ENCODE measurements at regions not wholly inside any gene's neighbourhood (a gene's known extent, or its start where the extent isn't known, plus 50 kb on each side); places are given as distances from the start of the nearest gene placed in this dataset.
"Not testable (repeated sequence)": the region's sequence is repeated elsewhere in the genome, so short reads cannot be mapped to it uniquely, and the experiment has no call there.

DNA sequence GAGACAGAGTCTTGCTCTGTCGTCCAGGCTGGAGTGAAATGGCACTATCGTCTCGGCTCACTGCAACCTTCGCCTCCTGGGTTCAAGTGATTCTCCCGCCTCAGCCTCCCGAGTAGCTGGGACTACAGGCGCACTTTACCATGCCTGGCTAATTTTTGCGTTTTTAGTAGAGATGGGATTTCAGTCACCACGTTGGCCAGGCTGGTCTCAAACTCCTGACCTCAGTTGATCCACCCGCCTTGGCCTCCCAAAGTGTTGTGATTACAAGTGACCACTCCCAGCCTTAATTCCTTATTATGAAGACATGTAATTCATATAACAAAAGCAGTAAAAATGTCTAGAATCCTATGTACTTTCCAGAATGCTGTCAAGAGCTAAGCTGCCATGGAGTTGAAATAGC lies 434.5 kb upstream of the ZNG1F start:
- not testable (repeated sequence) for DNase-seq (ENCODE audit: low spot score)

DNA sequence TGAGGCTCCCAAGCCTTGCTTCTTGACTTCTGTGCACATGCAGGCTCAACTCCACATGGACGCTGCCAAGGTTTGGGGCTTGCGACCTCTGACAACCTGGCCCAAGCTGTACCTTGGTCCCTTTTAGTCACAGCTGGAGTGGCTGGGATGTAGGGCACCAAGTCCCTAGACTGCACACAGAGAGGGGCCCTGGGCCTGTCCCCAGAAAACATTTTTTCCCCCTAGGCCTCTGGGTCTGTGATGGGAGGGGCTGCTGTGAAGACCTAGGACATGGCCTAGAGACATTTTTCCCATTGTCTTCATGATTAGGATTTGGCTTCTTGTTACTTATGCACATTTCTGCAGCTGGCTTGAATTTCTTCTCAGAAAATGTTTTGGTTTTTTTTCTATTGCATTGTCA lies 430.1 kb upstream of the ZNG1F start:
- not testable (repeated sequence) for DNase-seq (ENCODE audit: low spot score)

DNA sequence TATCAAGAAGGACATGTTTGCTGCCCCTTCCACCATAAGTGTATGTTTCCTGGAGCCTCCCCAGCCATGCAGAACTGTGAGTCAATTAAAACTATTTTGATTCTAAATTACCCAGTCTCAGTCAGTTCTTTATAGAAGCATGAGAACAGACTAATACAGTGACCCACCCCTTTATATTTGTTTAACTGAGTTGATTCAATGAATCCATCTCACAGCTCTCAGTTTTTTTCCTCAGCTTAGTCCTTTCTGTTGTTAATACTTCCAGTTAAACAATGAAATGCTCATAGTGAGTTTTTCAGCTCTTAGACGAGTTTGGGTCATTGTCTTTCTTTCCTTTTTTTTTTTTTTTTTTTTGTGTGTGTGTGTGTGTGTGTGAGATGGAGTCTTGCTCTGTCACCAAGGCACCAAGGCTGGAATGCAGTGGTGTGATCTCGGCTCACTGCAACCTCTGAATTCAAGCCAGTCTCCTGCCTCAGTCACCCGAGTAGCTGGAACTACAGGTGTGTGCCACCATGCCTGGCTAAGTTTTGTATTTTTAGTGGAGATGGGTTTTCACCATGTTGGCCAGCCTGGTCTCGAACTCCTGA lies 417.9 kb upstream of the ZNG1F start:
- not testable (repeated sequence) for DNase-seq (ENCODE audit: low spot score)

DNA sequence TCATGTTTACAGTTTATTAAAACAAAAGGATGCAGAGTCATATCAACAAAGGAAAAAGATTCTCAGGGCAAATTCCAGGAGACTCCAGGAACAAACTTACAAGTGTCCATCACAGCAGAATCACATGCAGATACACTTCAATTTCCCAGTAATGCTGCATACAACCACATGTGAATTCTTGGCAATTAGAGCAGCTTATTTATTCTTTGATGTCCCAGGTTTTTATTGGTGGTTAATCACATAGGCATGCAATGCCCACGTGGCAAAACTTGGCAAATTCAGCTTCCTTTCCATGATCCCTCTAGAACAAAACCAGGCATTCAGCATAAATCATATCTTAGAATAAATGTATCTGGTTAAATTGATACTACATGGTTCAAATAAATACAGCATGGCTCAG lies 376.5 kb upstream of the ZNG1F start:
- not testable (repeated sequence) for DNase-seq (ENCODE audit: low spot score)
